H1 (cell line): ENCODE measurements at regions not wholly inside any gene's neighbourhood (a gene's known extent, or its start where the extent isn't known, plus 50 kb on each side); places are given as distances from the start of the nearest gene placed in this dataset.

ENCODE experiments used
- CTCF ChIA-PET: fragments of 300-600 bp; sonication (Branson Sonifier 250); formaldehyde crosslinking; loops from one replicate; lab custom pipeline; 2021; ENCODE audit not compliant: partially characterized antibody; lab: Charles Lee
- POLR2A ChIA-PET: fragments of 300-600 bp; sonication (Branson Sonifier 250); formaldehyde crosslinking; loops from one replicate; lab custom pipeline; 2021; ENCODE audit warnings: inconsistent platforms; ENCODE audit not compliant: partially characterized antibody; lab: Charles Lee
- DNase-seq, 2 experiments: peaks; one replicate each; pipeline versions ENCODE4 v3.0.0 to v3.0.0-alpha.2; 2010 to 2022; ENCODE audit warnings: low spot score in 2 of 2, low read depth in 1 of 2, mixed read lengths in 1 of 2
- FAIRE-seq: peaks from 2 replicates; lab custom pipeline; 2011; peaks lifted over from hg19 to GRCh38; lab: Jason Lieb, UNC
- H2AFZ ChIP-seq: 2 replicates; pipeline ENCODE4 v1.8.1; 2012; ENCODE audit warnings: low read length, inconsistent platforms
- H2AK5ac ChIP-seq: 2 replicates; pipeline ENCODE4 v1.6.1; 2013; ENCODE audit warnings: low read depth, low read length
- H2BK120ac ChIP-seq: replicated peaks from 2 replicates; pipeline ENCODE3; 2013; ENCODE audit warnings: low read depth, low read length, inconsistent platforms
- H2BK12ac ChIP-seq: 2 replicates; pipeline ENCODE4 v1.6.1; 2013; ENCODE audit warnings: low read depth, low read length
- H2BK15ac ChIP-seq: 2 replicates; pipeline ENCODE4 v1.6.1; 2013; ENCODE audit warnings: low read length
- H2BK20ac ChIP-seq: 2 replicates; pipeline ENCODE4 v1.6.1; 2013; ENCODE audit warnings: low read length
- H2BK5ac ChIP-seq: 2 replicates; pipeline ENCODE4 v1.6.1; 2013; ENCODE audit warnings: low read depth, low read length
- H3K14ac ChIP-seq: 2 replicates; pipeline ENCODE4 v1.6.1; 2013; ENCODE audit warnings: inconsistent platforms; ENCODE audit not compliant: insufficient read length
- H3K18ac ChIP-seq: 2 replicates; pipeline ENCODE4 v1.6.1; 2013; ENCODE audit warnings: low read length; ENCODE audit errors: extremely low read depth
- H3K23ac ChIP-seq: 2 replicates; pipeline ENCODE4 v1.6.1; 2013; ENCODE audit warnings: inconsistent platforms; ENCODE audit not compliant: insufficient read length
- H3K23me2 ChIP-seq: 2 replicates; pipeline ENCODE4 v1.6.1; 2013; ENCODE audit warnings: low read depth, low read length
- H3K27ac ChIP-seq: 2 replicates; pipeline ENCODE4 v1.6.1; 2011; ENCODE audit warnings: low read depth, low read length, inconsistent platforms
- H3K27me3 ChIP-seq, 4 experiments: replicated peaks in 1 of 4; 1 replicate in 1 of 4; 2 replicates in 3 of 4; pipeline versions ENCODE4 v1.6.1 to v1.8.1; 2011 to 2013; ENCODE audit warnings: low read length in 3 of 4, mild to moderate bottlenecking in 3 of 4, inconsistent platforms in 2 of 4, mixed read lengths in 2 of 4, moderate library complexity in 1 of 4; ENCODE audit not compliant: control insufficient read depth in 3 of 4, insufficient read depth in 3 of 4; ENCODE audit errors: extremely low read depth in 1 of 4
- H3K36me3 ChIP-seq, 4 experiments: 2 replicates each; pipeline versions ENCODE4 v1.6.1 to v1.8.1; 2011 to 2013; ENCODE audit warnings: mild to moderate bottlenecking in 4 of 4, low read length in 3 of 4, moderate library complexity in 2 of 4, control low read depth in 1 of 4, inconsistent platforms in 1 of 4; ENCODE audit not compliant: insufficient read depth in 4 of 4, control insufficient read depth in 2 of 4
- H3K4ac ChIP-seq: replicated peaks from 2 replicates; pipeline ENCODE3; 2013; ENCODE audit warnings: low read length, low read depth, mixed read lengths, inconsistent platforms; ENCODE audit not compliant: insufficient read length
- H3K4me1 ChIP-seq, 4 experiments: replicated peaks in 1 of 4; 1 replicate in 1 of 4; 2 replicates in 3 of 4; pipeline versions ENCODE4 v1.6.1 to v1.8.1; 2011 to 2013; ENCODE audit warnings: low read length in 3 of 4, inconsistent platforms in 2 of 4, mixed read lengths in 1 of 4; ENCODE audit not compliant: insufficient read depth in 4 of 4, control insufficient read depth in 3 of 4
- H3K4me2 ChIP-seq, 2 experiments: 2 replicates each; pipeline versions ENCODE4 v1.6.1 to v1.8.1; 2011 to 2013; ENCODE audit warnings: low read depth in 2 of 2, low read length in 2 of 2, control low read depth in 1 of 2, inconsistent platforms in 1 of 2, mild to moderate bottlenecking in 1 of 2; ENCODE audit not compliant: insufficient read depth in 1 of 2
- H3K4me3 ChIP-seq, 4 experiments: fragments of 200-600, 300-600 bp in 1 of 4; sonication (generic), shearing (Covaris generic), sonication (Bioruptor Twin) in 1 of 4; 2 replicates each; pipeline versions ENCODE4 v1.5.1 to v1.8.1; 2011 to 2016; ENCODE audit warnings: low read length in 4 of 4, low read depth in 3 of 4, control low read depth in 2 of 4, inconsistent platforms in 2 of 4, mild to moderate bottlenecking in 2 of 4, mixed read lengths in 1 of 4, moderate library complexity in 1 of 4; ENCODE audit not compliant: insufficient read depth in 2 of 4; ENCODE audit errors: extremely low read depth in 1 of 4
- H3K56ac ChIP-seq: replicated peaks from 2 replicates; pipeline ENCODE3; 2013; ENCODE audit warnings: low read depth, mild to moderate bottlenecking, mixed read lengths, low read length, inconsistent platforms; ENCODE audit not compliant: insufficient read length
- H3K79me1 ChIP-seq: 2 replicates; pipeline ENCODE4 v1.6.1; 2013; ENCODE audit warnings: low read depth, low read length, control low read depth
- H3K79me2 ChIP-seq, 2 experiments: 2 replicates each; pipeline versions ENCODE4 v1.6.1 to v1.8.1; 2012 to 2013; ENCODE audit warnings: low read length in 2 of 2, mild to moderate bottlenecking in 2 of 2, inconsistent platforms in 1 of 2; ENCODE audit not compliant: insufficient read depth in 2 of 2, control insufficient read depth in 1 of 2
- H3K9ac ChIP-seq, 4 experiments: replicated peaks in 1 of 4; 1 replicate in 1 of 4; 2 replicates in 3 of 4; pipeline versions ENCODE4 v1.6.1 to v1.8.1; 2011 to 2013; ENCODE audit warnings: low read depth in 3 of 4, low read length in 3 of 4, control low read depth in 2 of 4, mild to moderate bottlenecking in 2 of 4, moderate library complexity in 2 of 4, inconsistent platforms in 1 of 4; ENCODE audit errors: extremely low read depth in 1 of 4
- H3K9me3 ChIP-seq, 2 experiments: 2 replicates each; pipeline versions ENCODE4 v1.6.1 to v1.8.1; 2012 to 2013; ENCODE audit warnings: mild to moderate bottlenecking in 2 of 2, moderate library complexity in 2 of 2, control low read depth in 1 of 2, inconsistent platforms in 1 of 2, low read depth in 1 of 2, low read length in 1 of 2, mixed read lengths in 1 of 2; ENCODE audit not compliant: insufficient read depth in 2 of 2
- H4K20me1 ChIP-seq, 2 experiments: replicated peaks in 1 of 2; 2 replicates each; pipeline versions ENCODE3 to v1.8.1; 2011 to 2013; ENCODE audit warnings: inconsistent platforms in 2 of 2, low read length in 2 of 2, mild to moderate bottlenecking in 1 of 2; ENCODE audit not compliant: insufficient read depth in 2 of 2, control insufficient read depth in 1 of 2
- H4K5ac ChIP-seq: 2 replicates; pipeline ENCODE4 v1.6.1; 2013; ENCODE audit warnings: low read length, low read depth, mixed read lengths, inconsistent platforms; ENCODE audit not compliant: insufficient read length
- H4K8ac ChIP-seq: 2 replicates; pipeline ENCODE4 v1.8.0; 2013; ENCODE audit warnings: mild to moderate bottlenecking, moderate library complexity, low read length, inconsistent platforms; ENCODE audit not compliant: insufficient read depth; ENCODE audit errors: extremely low read depth
- H4K91ac ChIP-seq: replicated peaks from 2 replicates; pipeline ENCODE3; 2013; ENCODE audit warnings: low read length, mixed read lengths, inconsistent platforms; ENCODE audit not compliant: insufficient read length
- ATF2 ChIP-seq: IDR thresholded peaks from 2 replicates; pipeline ENCODE4 v1.6.1; 2012; ENCODE audit warnings: low read length, inconsistent platforms
- BCL11A ChIP-seq, 2 experiments: IDR thresholded peaks; one replicate each; pipeline ENCODE4 v1.6.1; 2011; ENCODE audit warnings: low read depth in 2 of 2, low read length in 2 of 2, mild to moderate bottlenecking in 2 of 2
- CEBPB ChIP-seq: IDR thresholded peaks from 2 replicates; pipeline ENCODE4 v1.6.1; 2012; ENCODE audit warnings: low read depth, low read length
- CHD2 ChIP-seq: IDR thresholded peaks from 2 replicates; pipeline ENCODE4 v1.6.1; 2012; ENCODE audit warnings: low read length, improper control_type of control experiment
- E2F6 ChIP-seq: IDR thresholded peaks from 2 replicates; pipeline ENCODE4 v1.6.1; 2012; ENCODE audit warnings: inconsistent platforms
- EGR1 ChIP-seq: IDR thresholded peaks from 2 replicates; pipeline ENCODE4 v1.6.1; 2011; ENCODE audit warnings: low read depth, low read length, borderline replicate concordance
- HDAC6 ChIP-seq: IDR thresholded peaks from one replicate; pipeline ENCODE4 v1.7.1; 2012; ENCODE audit warnings: low read depth, mild to moderate bottlenecking, inconsistent platforms, low read length, moderate library complexity
- KDM1A ChIP-seq: fragments of 200-600, 300-600 bp; sonication (generic); IDR thresholded peaks from 2 replicates; pipeline ENCODE4 v1.7.1; 2016; ENCODE audit warnings: mild to moderate bottlenecking, low read length, borderline replicate concordance
- KDM5A ChIP-seq: fragments of 200-600 bp; IDR thresholded peaks from 2 replicates; pipeline ENCODE4 v1.7.1; 2012; ENCODE audit warnings: mild to moderate bottlenecking, low read length, inconsistent platforms, mixed read lengths
- NRF1 ChIP-seq: IDR thresholded peaks from 2 replicates; pipeline ENCODE4 v1.6.1; 2011; ENCODE audit warnings: mild to moderate bottlenecking, low read depth, low read length, improper control_type of control experiment
- SUZ12 ChIP-seq: fragments of 200-600 bp; sonication (generic); IDR thresholded peaks from 2 replicates; pipeline ENCODE4 v1.6.1; 2012; ENCODE audit warnings: mild to moderate bottlenecking, inconsistent platforms, low read length, moderate library complexity, mixed read lengths
- USF2 ChIP-seq: IDR thresholded peaks from 2 replicates; pipeline ENCODE4 v1.6.1; 2011; ENCODE audit warnings: low read length, improper control_type of control experiment
- YY1 ChIP-seq: IDR thresholded peaks from 2 replicates; pipeline ENCODE4 v1.6.1; 2011; ENCODE audit warnings: low read depth, mild to moderate bottlenecking, low read length
- ZNF274 ChIP-seq: IDR thresholded peaks from 2 replicates; pipeline ENCODE4 v1.7.0; 2012; ENCODE audit warnings: low read length, borderline replicate concordance; ENCODE audit errors: extremely low read depth

GRCh38 chrX:15033917-15034316, 160.7 kb downstream of the MOSPD2 start:
- Histone ChIP-seq H3K9ac (no peak overlapping the region), H2BK120ac (no peak overlapping the region), H3K23me2 (no peaks in the 10 kb centered on the region), H2BK20ac (no peak overlapping the region), H2BK5ac (no peak overlapping the region), H4K20me1 (no peaks in the 10 kb centered on the region), H3K23ac (no peak overlapping the region), H3K79me1 (no peaks in the 10 kb centered on the region), H3K4ac (no peak overlapping the region), H2BK15ac (no peak overlapping the region), H3K14ac (no peak overlapping the region), H2BK12ac (no peak overlapping the region), H3K4me3 (no peak overlapping the region), H2AFZ (no peak overlapping the region), H3K36me3 (no peaks in the 10 kb centered on the region), H2AK5ac (no peak overlapping the region), H3K56ac (no peak overlapping the region), H3K27me3 (no peaks in the 10 kb centered on the region), H4K91ac (no peak overlapping the region), H3K4me1 (no peaks in the 10 kb centered on the region), H4K8ac (no peak overlapping the region), H4K5ac (no peak overlapping the region), H3K4me2 (no peak overlapping the region), H3K9me3 (no peaks in the 10 kb centered on the region), H3K79me2 (no peaks in the 10 kb centered on the region), H3K18ac (no peak overlapping the region), H3K27ac (no peak overlapping the region)
- FAIRE-seq (no peak), DNase-seq (no peak)
- CTCF ChIA-PET: no interaction called here
- POLR2A ChIA-PET: no interaction called here
- no peak for TF ChIP-seq USF2
- TF ChIP-seq CHD2: no peak
- TF ChIP-seq KDM5A: no peak
- TF ChIP-seq ATF2: no peak
- TF ChIP-seq HDAC6: no peak
- no peak for TF ChIP-seq KDM1A
- TF ChIP-seq YY1: no peak
- TF ChIP-seq SUZ12: no peak
- no peak for TF ChIP-seq NRF1
- TF ChIP-seq CEBPB: no peak
- TF ChIP-seq E2F6: no peak
- no peak for TF ChIP-seq EGR1
- no peak for TF ChIP-seq ZNF274
- no peak for TF ChIP-seq BCL11A (IDR thresholded peaks at IDR 0.05; ENCODE audit: low read depth in 2 of 2, low read length in 2 of 2)
